ENCODE measurements at regions not wholly inside any gene's neighbourhood (a gene's known extent, or its start where the extent isn't known, plus 50 kb on each side); places are given as distances from the start of the nearest gene placed in this dataset.

DNA sequence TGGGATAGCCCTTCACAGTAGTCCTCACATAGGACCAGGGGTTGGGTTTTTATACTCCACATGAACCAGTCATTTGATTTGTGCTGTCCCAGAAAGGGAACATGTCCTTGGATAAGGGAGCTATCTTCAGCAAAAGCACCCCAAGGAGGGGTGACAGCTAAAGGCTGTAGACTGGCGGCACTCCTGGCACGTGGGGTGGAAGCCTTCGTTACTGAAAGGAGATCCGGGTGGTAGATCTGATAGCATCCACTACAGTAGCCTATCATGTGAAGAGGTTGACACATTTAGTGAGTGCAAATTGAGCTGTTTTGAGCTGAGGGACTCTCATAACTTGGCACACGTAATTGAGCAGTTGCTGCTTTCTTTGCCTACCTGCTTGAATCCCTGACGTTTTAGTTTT lies 588.8 kb upstream of the GOLIM4 start:
- TF ChIP-seq, protein P1, sequence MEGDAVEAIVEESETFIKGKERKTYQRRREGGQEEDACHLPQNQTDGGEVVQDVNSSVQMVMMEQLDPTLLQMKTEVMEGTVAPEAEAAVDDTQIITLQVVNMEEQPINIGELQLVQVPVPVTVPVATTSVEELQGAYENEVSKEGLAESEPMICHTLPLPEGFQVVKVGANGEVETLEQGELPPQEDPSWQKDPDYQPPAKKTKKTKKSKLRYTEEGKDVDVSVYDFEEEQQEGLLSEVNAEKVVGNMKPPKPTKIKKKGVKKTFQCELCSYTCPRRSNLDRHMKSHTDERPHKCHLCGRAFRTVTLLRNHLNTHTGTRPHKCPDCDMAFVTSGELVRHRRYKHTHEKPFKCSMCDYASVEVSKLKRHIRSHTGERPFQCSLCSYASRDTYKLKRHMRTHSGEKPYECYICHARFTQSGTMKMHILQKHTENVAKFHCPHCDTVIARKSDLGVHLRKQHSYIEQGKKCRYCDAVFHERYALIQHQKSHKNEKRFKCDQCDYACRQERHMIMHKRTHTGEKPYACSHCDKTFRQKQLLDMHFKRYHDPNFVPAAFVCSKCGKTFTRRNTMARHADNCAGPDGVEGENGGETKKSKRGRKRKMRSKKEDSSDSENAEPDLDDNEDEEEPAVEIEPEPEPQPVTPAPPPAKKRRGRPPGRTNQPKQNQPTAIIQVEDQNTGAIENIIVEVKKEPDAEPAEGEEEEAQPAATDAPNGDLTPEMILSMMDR (conservative IDR thresholded peaks at IDR 0.05; ENCODE audit: low read depth in 2 of 2): no peak
- TF ChIP-seq EZH2phosphoT487 (IDR thresholded peaks at IDR 0.05; ENCODE audit: unreplicated experiment): no peak
- no peak for TF ChIP-seq POLR2AphosphoS5 (IDR thresholded peaks at IDR 0.05; ENCODE audit: low read depth)

All from GM23338 (cell line).